H9 (cell line): ENCODE measurements at regions not wholly inside any gene's neighbourhood (a gene's known extent, or its start where the extent isn't known, plus 50 kb on each side); places are given as distances from the start of the nearest gene placed in this dataset.

Experiments used
- DNase-seq: peaks from one replicate; pipeline ENCODE4 v3.0.0-alpha.2; 2017
- H2AFZ ChIP-seq: one replicate; pipeline ENCODE4 v1.6.1; 2013; ENCODE audit warnings: mild to moderate bottlenecking, low read length, control low read depth, moderate library complexity
- H2AK5ac ChIP-seq: 2 replicates; pipeline ENCODE4 v1.6.1; 2013; ENCODE audit warnings: low read length, control low read depth, mixed read lengths; ENCODE audit not compliant: insufficient read length
- H2BK120ac ChIP-seq: one replicate; pipeline ENCODE4 v1.6.1; 2013; ENCODE audit warnings: low read depth, mild to moderate bottlenecking, low read length, control low read depth, inconsistent platforms; ENCODE audit not compliant: poor library complexity, severe bottlenecking
- H2BK12ac ChIP-seq: 2 replicates; pipeline ENCODE4 v1.6.1; 2013; ENCODE audit warnings: low read length, control low read depth, mixed read lengths, low read depth; ENCODE audit not compliant: insufficient read length
- H2BK15ac ChIP-seq: 2 replicates; pipeline ENCODE4 v1.6.1; 2013; ENCODE audit warnings: low read depth, low read length, control low read depth
- H2BK20ac ChIP-seq: one replicate; pipeline ENCODE4 v1.6.1; 2013; ENCODE audit warnings: low read depth, mild to moderate bottlenecking, low read length, control low read depth, inconsistent platforms; ENCODE audit not compliant: poor library complexity, severe bottlenecking
- H2BK5ac ChIP-seq: 2 replicates; pipeline ENCODE4 v1.6.1; 2013; ENCODE audit warnings: low read length, control low read depth, mixed read lengths; ENCODE audit not compliant: insufficient read length
- H3K14ac ChIP-seq: 2 replicates; pipeline ENCODE4 v1.6.1; 2013; ENCODE audit warnings: low read length, control low read depth; ENCODE audit not compliant: insufficient read depth
- H3K18ac ChIP-seq: 2 replicates; pipeline ENCODE4 v1.6.1; 2013; ENCODE audit warnings: low read depth, mild to moderate bottlenecking, mixed read lengths, low read length, control low read depth; ENCODE audit not compliant: insufficient read length
- H3K23ac ChIP-seq: 2 replicates; pipeline ENCODE4 v1.6.1; 2013; ENCODE audit warnings: low read length, control low read depth, mixed read lengths, low read depth; ENCODE audit not compliant: insufficient read length
- H3K23me2 ChIP-seq: 2 replicates; pipeline ENCODE4 v1.6.1; 2013; ENCODE audit warnings: low read depth, mild to moderate bottlenecking, mixed read lengths, low read length, control low read depth; ENCODE audit not compliant: insufficient read length, poor library complexity, severe bottlenecking
- H3K27ac ChIP-seq: 2 replicates; pipeline ENCODE4 v1.5.1; 2013; ENCODE audit warnings: low read length, control low read depth, mixed read lengths, low read depth; ENCODE audit not compliant: insufficient read length
- H3K27me3 ChIP-seq: 2 replicates; pipeline ENCODE4 v1.6.1; 2013; ENCODE audit warnings: low read length, control low read depth, inconsistent platforms; ENCODE audit not compliant: insufficient read depth
- H3K4ac ChIP-seq: 2 replicates; pipeline ENCODE4 v1.6.1; 2013; ENCODE audit warnings: low read depth, mild to moderate bottlenecking, control low read depth, inconsistent platforms, low read length, moderate library complexity
- H3K4me1 ChIP-seq: 2 replicates; pipeline ENCODE4 v1.6.1; 2013; ENCODE audit warnings: low read length, control low read depth, inconsistent platforms; ENCODE audit not compliant: insufficient read depth
- H3K4me2 ChIP-seq: 2 replicates; pipeline ENCODE4 v1.6.1; 2013; ENCODE audit warnings: low read length, control low read depth, mixed read lengths; ENCODE audit not compliant: insufficient read length, insufficient read depth
- H3K56ac ChIP-seq: 2 replicates; pipeline ENCODE4 v1.6.1; 2013; ENCODE audit warnings: low read depth, mild to moderate bottlenecking, mixed read lengths, low read length, control low read depth; ENCODE audit not compliant: insufficient read length
- H3K79me1 ChIP-seq: 2 replicates; pipeline ENCODE4 v1.6.1; 2013; ENCODE audit warnings: low read depth, mild to moderate bottlenecking, moderate library complexity, low read length, control low read depth, inconsistent platforms; ENCODE audit not compliant: insufficient read depth, poor library complexity, severe bottlenecking
- H3K79me2 ChIP-seq: 2 replicates; pipeline ENCODE4 v1.6.1; 2013; ENCODE audit warnings: low read length, control low read depth, inconsistent platforms; ENCODE audit not compliant: insufficient read depth
- H3K9ac ChIP-seq: 2 replicates; pipeline ENCODE4 v1.6.1; 2013; ENCODE audit warnings: low read length, control low read depth, mixed read lengths; ENCODE audit not compliant: insufficient read length; ENCODE audit errors: extremely low read depth
- H3K9me3 ChIP-seq: one replicate; pipeline ENCODE4 v1.6.1; 2013; ENCODE audit warnings: low read depth, low read length, inconsistent platforms; ENCODE audit not compliant: control insufficient read depth
- H3T11ph ChIP-seq: one replicate; pipeline ENCODE4 v1.6.1; 2013; ENCODE audit warnings: mild to moderate bottlenecking, low read length, control low read depth, inconsistent platforms
- H4K20me1 ChIP-seq: one replicate; pipeline ENCODE4 v1.6.1; 2013; ENCODE audit not compliant: control insufficient read depth, insufficient read length, insufficient read depth
- H4K5ac ChIP-seq: 2 replicates; pipeline ENCODE4 v1.6.1; 2013; ENCODE audit warnings: low read depth, mild to moderate bottlenecking, mixed read lengths, low read length, control low read depth; ENCODE audit not compliant: insufficient read length
- H4K8ac ChIP-seq: replicated peaks from 2 replicates; pipeline ENCODE4 v1.6.1; 2013; ENCODE audit warnings: low read length, control low read depth, mixed read lengths, low read depth; ENCODE audit not compliant: insufficient read length
- H4K91ac ChIP-seq: 2 replicates; pipeline ENCODE4 v1.6.1; 2013; ENCODE audit warnings: low read depth, mild to moderate bottlenecking, moderate library complexity, mixed read lengths, low read length, control low read depth; ENCODE audit not compliant: insufficient read length
- H3K27ac Mint-ChIP-seq, 3 experiments: 2 replicates in 2 of 3; 3 replicates in 1 of 3; pipeline ENCODE4 v1.8.0; 2020 to 2021; ENCODE audit warnings: mixed read lengths in 3 of 3, mild to moderate bottlenecking in 1 of 3, moderate library complexity in 1 of 3
- H3K27me3 Mint-ChIP-seq: 2 replicates; pipeline ENCODE4 v1.8.0; 2021; ENCODE audit warnings: low read depth, mild to moderate bottlenecking, moderate library complexity, mixed read lengths
- H3K36me3 Mint-ChIP-seq, 3 experiments: 2 replicates in 2 of 3; 3 replicates in 1 of 3; pipeline ENCODE4 v1.8.0; 2020 to 2021; ENCODE audit warnings: low read depth in 3 of 3, mixed read lengths in 3 of 3; ENCODE audit not compliant: insufficient read depth in 1 of 3
- H3K4me1 Mint-ChIP-seq, 2 experiments: 2 replicates each; pipeline ENCODE4 v1.8.0; 2020; ENCODE audit warnings: mixed read lengths in 2 of 2
- H3K4me3 Mint-ChIP-seq, 2 experiments: 2 replicates in 1 of 2; 3 replicates in 1 of 2; pipeline ENCODE4 v1.8.0; 2020 to 2021; ENCODE audit warnings: mild to moderate bottlenecking in 2 of 2, mixed read lengths in 2 of 2, moderate library complexity in 1 of 2
- H3K9me3 Mint-ChIP-seq, 2 experiments: 2 replicates in 1 of 2; 3 replicates in 1 of 2; pipeline ENCODE4 v1.8.0; 2020; ENCODE audit warnings: mild to moderate bottlenecking in 2 of 2, mixed read lengths in 2 of 2, moderate library complexity in 1 of 2
- TF ChIP-seq, protein P1 (sequence below): fragments of 200-600 bp; sonication (generic); conservative IDR thresholded peaks from 3 replicates; pipeline ENCODE4 v1.8.0; 2021; ENCODE audit warnings: antibody characterized with exemption, mild to moderate bottlenecking

DNA sequence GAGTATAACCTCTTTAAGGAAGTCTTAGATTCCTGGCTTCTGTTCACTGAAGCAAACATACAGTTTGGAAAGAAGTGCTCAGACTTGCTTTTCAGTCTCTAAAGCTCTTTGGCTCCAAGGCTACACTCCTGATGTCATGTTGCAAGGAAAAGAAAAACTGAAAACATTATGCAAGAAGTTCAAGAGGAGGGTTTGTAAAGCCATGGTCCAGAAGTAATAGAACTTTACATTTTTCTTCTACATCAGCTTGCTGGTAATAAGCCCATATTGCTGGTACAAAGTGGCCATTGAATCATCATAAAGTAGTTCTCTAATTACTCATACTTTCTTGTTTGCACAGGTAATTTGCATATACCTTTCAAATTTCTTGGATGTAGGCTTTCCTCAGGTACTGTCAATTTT is 83.6 kb downstream of the BBS10 start:
- no peak overlapping the region for H4K5ac ChIP-seq
- Mint-ChIP-seq H3K27ac (no peak overlapping the region), H3K9me3 (peaks cover 8 to 12% of the 10 kb centered on the region in 2 experiments; a peak in 4 of 5 replicates), H3K4me3 (no peak overlapping the region), H3K27me3 (no peaks in the 10 kb centered on the region; the same call in 1 of the 2 replicates), H3K4me1 (peaks cover 9 to 20% of the 10 kb centered on the region in 2 experiments), H3K36me3 (peaks cover 0 to 13% (median 2%) of the 10 kb centered on the region in 3 experiments; a peak in 4 of 7 replicates)
- H2BK5ac ChIP-seq = no peak overlapping the region
- H3K79me1 ChIP-seq = no peaks in the 10 kb centered on the region
- H3K79me2 ChIP-seq = no peaks in the 10 kb centered on the region
- no peaks in the 10 kb centered on the region for H3K4me1 ChIP-seq
- H3K14ac ChIP-seq = no peak overlapping the region
- H3K23me2 ChIP-seq = no peaks in the 10 kb centered on the region
- H2BK15ac ChIP-seq = no peak overlapping the region
- no peak overlapping the region for H2BK12ac ChIP-seq
- no peak overlapping the region for H4K91ac ChIP-seq
- H3K18ac ChIP-seq = no peak overlapping the region
- TF ChIP-seq, protein P1, sequence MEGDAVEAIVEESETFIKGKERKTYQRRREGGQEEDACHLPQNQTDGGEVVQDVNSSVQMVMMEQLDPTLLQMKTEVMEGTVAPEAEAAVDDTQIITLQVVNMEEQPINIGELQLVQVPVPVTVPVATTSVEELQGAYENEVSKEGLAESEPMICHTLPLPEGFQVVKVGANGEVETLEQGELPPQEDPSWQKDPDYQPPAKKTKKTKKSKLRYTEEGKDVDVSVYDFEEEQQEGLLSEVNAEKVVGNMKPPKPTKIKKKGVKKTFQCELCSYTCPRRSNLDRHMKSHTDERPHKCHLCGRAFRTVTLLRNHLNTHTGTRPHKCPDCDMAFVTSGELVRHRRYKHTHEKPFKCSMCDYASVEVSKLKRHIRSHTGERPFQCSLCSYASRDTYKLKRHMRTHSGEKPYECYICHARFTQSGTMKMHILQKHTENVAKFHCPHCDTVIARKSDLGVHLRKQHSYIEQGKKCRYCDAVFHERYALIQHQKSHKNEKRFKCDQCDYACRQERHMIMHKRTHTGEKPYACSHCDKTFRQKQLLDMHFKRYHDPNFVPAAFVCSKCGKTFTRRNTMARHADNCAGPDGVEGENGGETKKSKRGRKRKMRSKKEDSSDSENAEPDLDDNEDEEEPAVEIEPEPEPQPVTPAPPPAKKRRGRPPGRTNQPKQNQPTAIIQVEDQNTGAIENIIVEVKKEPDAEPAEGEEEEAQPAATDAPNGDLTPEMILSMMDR = no peak
- no peak for DNase-seq
- no peak overlapping the region for H4K8ac ChIP-seq
- no peak overlapping the region for H2AFZ ChIP-seq
- no peaks in the 10 kb centered on the region for H3K27me3 ChIP-seq
- H3K9me3 ChIP-seq = no peaks in the 10 kb centered on the region
- no peak overlapping the region for H3K4ac ChIP-seq
- H3K27ac ChIP-seq = no peak overlapping the region
- no peak overlapping the region for H2BK20ac ChIP-seq
- no peak overlapping the region for H3K23ac ChIP-seq
- H4K20me1 ChIP-seq = no peaks in the 10 kb centered on the region
- no peak overlapping the region for H3K9ac ChIP-seq
- no peak overlapping the region for H3K56ac ChIP-seq
- no peak overlapping the region for H2AK5ac ChIP-seq
- H2BK120ac ChIP-seq = no peak overlapping the region
- no peak overlapping the region for H3K4me2 ChIP-seq
- H3T11ph ChIP-seq = no peak overlapping the region
